CD4-positive, alpha-beta T cell (primary cell): ENCODE measurements at regions not wholly inside any gene's neighbourhood (a gene's known extent, or its start where the extent isn't known, plus 50 kb on each side); places are given as distances from the start of the nearest gene placed in this dataset.

ENCODE experiments used
- ATAC-seq: fragments of 200-7000 bp; cut with Tn5 transposase; one replicate; pipeline ENCODE4 v1.10.0; 2022; ENCODE audit warnings: mild to moderate bottlenecking; ENCODE audit not compliant: poor library complexity
- CTCF ChIA-PET: fragments of 350-600 bp; sonication (Branson Sonifier 250); formaldehyde crosslinking; loops from one replicate; lab custom pipeline; 2021; ENCODE audit warnings: antibody characterized with exemption, inconsistent platforms; lab: Charles Lee
- POLR2A ChIA-PET: fragments of 350-600 bp; sonication (Branson Sonifier 250); formaldehyde crosslinking; loops from one replicate; lab custom pipeline; 2021; ENCODE audit warnings: antibody characterized with exemption, inconsistent platforms; lab: Charles Lee
- DNase-seq, 14 experiments: peaks; one replicate each; pipeline ENCODE4 v3.0.0-alpha.2; 2013 to 2020; ENCODE audit warnings: mixed read lengths in 2 of 14
- H3K27ac ChIP-seq, 2 donors: one replicate each; pipeline versions ENCODE4 v1.5.1 to v1.7.0; 2013; ENCODE audit warnings: low read length in 2 of 2, low read depth in 1 of 2, mild to moderate bottlenecking in 1 of 2
- H3K27me3 ChIP-seq, 2 experiments: 1 replicate in 1 of 2; 2 replicates in 1 of 2; pipeline versions ENCODE4 v1.6.1 to v1.7.0; 2013; ENCODE audit warnings: low read length in 2 of 2, control low read depth in 1 of 2, mild to moderate bottlenecking in 1 of 2, moderate library complexity in 1 of 2; ENCODE audit not compliant: insufficient read depth in 2 of 2, control insufficient read depth in 1 of 2
- H3K36me3 ChIP-seq: one replicate; pipeline ENCODE4 v1.6.1; 2013; ENCODE audit warnings: low read length, control low read depth; ENCODE audit not compliant: insufficient read depth
- H3K4me1 ChIP-seq: one replicate; pipeline ENCODE4 v1.6.1; 2013; ENCODE audit warnings: low read length, control low read depth; ENCODE audit not compliant: insufficient read depth
- H3K4me3 ChIP-seq: one replicate; pipeline ENCODE4 v1.5.1; 2013; ENCODE audit warnings: mild to moderate bottlenecking, low read length, moderate library complexity
- H3K9me3 ChIP-seq, 2 experiments: 1 replicate in 1 of 2; 2 replicates in 1 of 2; pipeline versions ENCODE4 v1.6.1 to v1.7.0; 2013; ENCODE audit warnings: low read length in 2 of 2, mild to moderate bottlenecking in 2 of 2, control low read depth in 1 of 2, moderate library complexity in 1 of 2; ENCODE audit not compliant: control insufficient read depth in 1 of 2, insufficient read depth in 1 of 2
- H3K27ac Mint-ChIP-seq: one replicate; pipeline ENCODE4 v1.8.0; 2020; ENCODE audit warnings: mixed read lengths
- H3K27me3 Mint-ChIP-seq: one replicate; pipeline ENCODE4 v1.8.0; 2021; ENCODE audit warnings: mixed read lengths
- H3K36me3 Mint-ChIP-seq: one replicate; pipeline ENCODE4 v1.8.0; 2021; ENCODE audit warnings: low read depth, mixed read lengths
- H3K4me1 Mint-ChIP-seq: one replicate; pipeline ENCODE4 v1.8.0; 2021; ENCODE audit warnings: low read depth, mixed read lengths
- H3K4me3 Mint-ChIP-seq: one replicate; pipeline ENCODE4 v1.8.0; 2020; ENCODE audit warnings: mild to moderate bottlenecking, mixed read lengths
- H3K9me3 Mint-ChIP-seq: one replicate; pipeline ENCODE4 v1.8.0; 2020; ENCODE audit warnings: mixed read lengths
- CTCF ChIP-seq: fragments of 200-600 bp; IDR thresholded peaks from one replicate; pipeline ENCODE4 v1.8.0; 2022; ENCODE audit warnings: antibody characterized with exemption, mild to moderate bottlenecking
- intact Hi-C, 2 experiments: fragments of 100-400 bp; cut with DNase I in 1 of 2; cut with micrococcal nuclease in 1 of 2; formaldehyde crosslinking; loops; one replicate each; pipeline versions ENCODE4 v1.15.1 to v1.9.0; 2023 to 2025; cut with DNase I, micrococcal nuclease

GRCh38 chr16:31704138-31704537 lies 169.5 kb upstream of the ZNF267 start:
- POLR2A ChIA-PET = interaction anchor here (0.9 kb wide), 1 partner anchor 9 kb away, joined by 8 read pairs; a partner anchor contains a TSS
- ATAC-seq = no peak
- H3K4me3 Mint-ChIP-seq = no peak overlapping the region
- no peaks in the 10 kb centered on the region for H3K27me3 Mint-ChIP-seq
- Histone ChIP-seq H3K9me3 (no peaks in the 10 kb centered on the region), H3K27me3 (no peaks in the 10 kb centered on the region), H3K4me1 (peaks cover 60% of the 10 kb centered on the region), H3K27ac (no peak overlapping the region), H3K36me3 (peaks cover 67% of the 10 kb centered on the region), H3K4me3 (no peak overlapping the region)
- CTCF ChIA-PET = no interaction called here
- no peak for TF ChIP-seq CTCF
- no peak for DNase-seq
- H3K36me3 Mint-ChIP-seq = peaks cover 83% of the 10 kb centered on the region
- intact Hi-C loops = loop anchor here in 1 of 2 experiments (5.0 to 10.0 kb wide), 2 partner anchors 173 to 519 kb away; partner anchors contain the start of gene FUS
- no peaks in the 10 kb centered on the region for H3K9me3 Mint-ChIP-seq
- no peak overlapping the region for H3K27ac Mint-ChIP-seq
- H3K4me1 Mint-ChIP-seq = peaks cover 51% of the 10 kb centered on the region

- Histone ChIP-seq H3K9me3 (no peaks in the 10 kb centered on the region), H3K4me1 (peaks cover 56% of the 10 kb centered on the region), H3K4me3 (no peak overlapping the region), H3K27me3 (no peaks in the 10 kb centered on the region), H3K36me3 (peaks cover 67% of the 10 kb centered on the region), H3K27ac (no peak overlapping the region)
- TF ChIP-seq CTCF = no peak
- peaks cover 59% of the 10 kb centered on the region for H3K4me1 Mint-ChIP-seq
- no peaks in the 10 kb centered on the region for H3K9me3 Mint-ChIP-seq
- no peak overlapping the region for H3K27ac Mint-ChIP-seq
- H3K27me3 Mint-ChIP-seq = no peaks in the 10 kb centered on the region
- no peak overlapping the region for H3K4me3 Mint-ChIP-seq
- ATAC-seq (no peak), DNase-seq (no peak)
- ChIA-PET POLR2A (interaction anchor here (0.9 to 4.6 kb wide), 2 partner anchors 9 to 246 kb away, joined by 3 to 43 read pairs; partner anchors contain the start of gene ARMC5), CTCF (no interaction called here)
- H3K36me3 Mint-ChIP-seq = peaks cover 94% of the 10 kb centered on the region
- intact Hi-C loops = loop anchor here in 1 of 2 experiments (5.0 to 10.0 kb wide), 2 partner anchors 198 to 521 kb away; partner anchors contain the start of genes FUS and RUSF1
These were observed 168.2 kb upstream of the ZNF267 start for GRCh38 chr16:31705371-31705770.

- ATAC-seq (no peak), DNase-seq (no peak)
- no peak overlapping the region for H3K27ac ChIP-seq
- no peak overlapping the region for H3K4me3 ChIP-seq
- H3K9me3 ChIP-seq = no peaks in the 10 kb centered on the region
- peaks cover 67% of the 10 kb centered on the region for H3K36me3 ChIP-seq
- Mint-ChIP-seq H3K27ac (peak overlapping the region; percentile 77), H3K9me3 (no peaks in the 10 kb centered on the region), H3K27me3 (no peaks in the 10 kb centered on the region), H3K4me1 (peaks cover 53% of the 10 kb centered on the region), H3K36me3 (peaks cover 88% of the 10 kb centered on the region), H3K4me3 (no peak overlapping the region)
- H3K27me3 ChIP-seq = no peaks in the 10 kb centered on the region
- intact Hi-C loops = loop anchor here in 1 of 2 experiments (5.0 to 10.0 kb wide), 2 partner anchors 199 to 522 kb away; partner anchors contain the start of genes FUS and RUSF1
- POLR2A ChIA-PET = interaction anchor here (4.6 kb wide), 1 partner anchor 10 kb away, joined by 43 read pairs; no protein-coding TSS in a partner anchor
- H3K4me1 ChIP-seq = peaks cover 47% of the 10 kb centered on the region
- TF ChIP-seq CTCF = no peak
- CTCF ChIA-PET = no interaction called here
These were observed 167.3 kb upstream of the ZNF267 start for GRCh38 chr16:31706318-31706717.
